HCT116 (cell line): ENCODE measurements at regions not wholly inside any gene's neighbourhood (a gene's known extent, or its start where the extent isn't known, plus 50 kb on each side); places are given as distances from the start of the nearest gene placed in this dataset.

Experiments
- POLR2A ChIP-seq: IDR thresholded peaks from 2 replicates; pipeline ENCODE4 v1.7.0; 2011; ENCODE audit warnings: borderline replicate concordance; ENCODE audit not compliant: insufficient read depth, insufficient read length; ENCODE audit errors: extremely low read depth
- SP1 ChIP-seq: IDR thresholded peaks from 2 replicates; pipeline ENCODE4 v1.6.1; 2012; ENCODE audit warnings: low read depth
- YY1 ChIP-seq: IDR thresholded peaks from 2 replicates; pipeline ENCODE4 v1.6.1; 2011; ENCODE audit warnings: low read length, low read depth, moderate library complexity, mild to moderate bottlenecking; ENCODE audit not compliant: insufficient replicate concordance; ENCODE audit errors: extremely low read depth
- TF ChIP-seq, protein P1 (sequence below), 3 experiments: fragments of 200-600 bp in 1 of 3; sonication (generic) in 1 of 3; IDR thresholded peaks in 2 of 3; conservative IDR thresholded peaks in 1 of 3; 2 replicates each; pipeline ENCODE4 v1.5.1; 2012 to 2017; ENCODE audit warnings: low read depth in 2 of 3, low read length in 2 of 3, antibody characterized with exemption in 1 of 3, borderline replicate concordance in 1 of 3, control low read depth in 1 of 3, mild to moderate bottlenecking in 1 of 3, mixed read lengths in 1 of 3, mixed run types in 1 of 3, moderate library complexity in 1 of 3; ENCODE audit not compliant: insufficient read depth in 1 of 3
- TF ChIP-seq, protein P2 (sequence below): IDR thresholded peaks from 2 replicates; pipeline ENCODE4 v1.6.1; 2012; ENCODE audit warnings: low read depth
- TF ChIP-seq, protein P3 (sequence below): IDR thresholded peaks from 2 replicates; pipeline ENCODE4 v1.6.1; 2012

- TF ChIP-seq, protein P1, sequence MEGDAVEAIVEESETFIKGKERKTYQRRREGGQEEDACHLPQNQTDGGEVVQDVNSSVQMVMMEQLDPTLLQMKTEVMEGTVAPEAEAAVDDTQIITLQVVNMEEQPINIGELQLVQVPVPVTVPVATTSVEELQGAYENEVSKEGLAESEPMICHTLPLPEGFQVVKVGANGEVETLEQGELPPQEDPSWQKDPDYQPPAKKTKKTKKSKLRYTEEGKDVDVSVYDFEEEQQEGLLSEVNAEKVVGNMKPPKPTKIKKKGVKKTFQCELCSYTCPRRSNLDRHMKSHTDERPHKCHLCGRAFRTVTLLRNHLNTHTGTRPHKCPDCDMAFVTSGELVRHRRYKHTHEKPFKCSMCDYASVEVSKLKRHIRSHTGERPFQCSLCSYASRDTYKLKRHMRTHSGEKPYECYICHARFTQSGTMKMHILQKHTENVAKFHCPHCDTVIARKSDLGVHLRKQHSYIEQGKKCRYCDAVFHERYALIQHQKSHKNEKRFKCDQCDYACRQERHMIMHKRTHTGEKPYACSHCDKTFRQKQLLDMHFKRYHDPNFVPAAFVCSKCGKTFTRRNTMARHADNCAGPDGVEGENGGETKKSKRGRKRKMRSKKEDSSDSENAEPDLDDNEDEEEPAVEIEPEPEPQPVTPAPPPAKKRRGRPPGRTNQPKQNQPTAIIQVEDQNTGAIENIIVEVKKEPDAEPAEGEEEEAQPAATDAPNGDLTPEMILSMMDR (IDR thresholded peaks at IDR 0.05 in 2 of 3, conservative IDR thresholded peaks at IDR 0.05 in 1 of 3; ENCODE audit: borderline replicate concordance in 1 of 3, insufficient read depth in 1 of 3, low read depth in 2 of 3, low read length in 2 of 3): no peak
- no peak for TF ChIP-seq SP1
- TF ChIP-seq, protein P2, sequence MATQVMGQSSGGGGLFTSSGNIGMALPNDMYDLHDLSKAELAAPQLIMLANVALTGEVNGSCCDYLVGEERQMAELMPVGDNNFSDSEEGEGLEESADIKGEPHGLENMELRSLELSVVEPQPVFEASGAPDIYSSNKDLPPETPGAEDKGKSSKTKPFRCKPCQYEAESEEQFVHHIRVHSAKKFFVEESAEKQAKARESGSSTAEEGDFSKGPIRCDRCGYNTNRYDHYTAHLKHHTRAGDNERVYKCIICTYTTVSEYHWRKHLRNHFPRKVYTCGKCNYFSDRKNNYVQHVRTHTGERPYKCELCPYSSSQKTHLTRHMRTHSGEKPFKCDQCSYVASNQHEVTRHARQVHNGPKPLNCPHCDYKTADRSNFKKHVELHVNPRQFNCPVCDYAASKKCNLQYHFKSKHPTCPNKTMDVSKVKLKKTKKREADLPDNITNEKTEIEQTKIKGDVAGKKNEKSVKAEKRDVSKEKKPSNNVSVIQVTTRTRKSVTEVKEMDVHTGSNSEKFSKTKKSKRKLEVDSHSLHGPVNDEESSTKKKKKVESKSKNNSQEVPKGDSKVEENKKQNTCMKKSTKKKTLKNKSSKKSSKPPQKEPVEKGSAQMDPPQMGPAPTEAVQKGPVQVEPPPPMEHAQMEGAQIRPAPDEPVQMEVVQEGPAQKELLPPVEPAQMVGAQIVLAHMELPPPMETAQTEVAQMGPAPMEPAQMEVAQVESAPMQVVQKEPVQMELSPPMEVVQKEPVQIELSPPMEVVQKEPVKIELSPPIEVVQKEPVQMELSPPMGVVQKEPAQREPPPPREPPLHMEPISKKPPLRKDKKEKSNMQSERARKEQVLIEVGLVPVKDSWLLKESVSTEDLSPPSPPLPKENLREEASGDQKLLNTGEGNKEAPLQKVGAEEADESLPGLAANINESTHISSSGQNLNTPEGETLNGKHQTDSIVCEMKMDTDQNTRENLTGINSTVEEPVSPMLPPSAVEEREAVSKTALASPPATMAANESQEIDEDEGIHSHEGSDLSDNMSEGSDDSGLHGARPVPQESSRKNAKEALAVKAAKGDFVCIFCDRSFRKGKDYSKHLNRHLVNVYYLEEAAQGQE: no peak
- TF ChIP-seq POLR2A: no peak
- no peak for TF ChIP-seq YY1
- TF ChIP-seq, protein P3, sequence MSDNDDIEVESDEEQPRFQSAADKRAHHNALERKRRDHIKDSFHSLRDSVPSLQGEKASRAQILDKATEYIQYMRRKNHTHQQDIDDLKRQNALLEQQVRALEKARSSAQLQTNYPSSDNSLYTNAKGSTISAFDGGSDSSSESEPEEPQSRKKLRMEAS: no peak
Observed at GRCh38 chr14:66216763-66217162, 269.4 kb upstream of the CCDC196 start.
